Chondrocyte (in vitro differentiated cells): ENCODE measurements at regions not wholly inside any gene's neighbourhood (a gene's known extent, or its start where the extent isn't known, plus 50 kb on each side); places are given as distances from the start of the nearest gene placed in this dataset.

Experiments
- DNase-seq: peaks from one replicate; pipeline ENCODE4 v3.0.0; 2021; ENCODE audit warnings: mixed read lengths, low spot score
- H3K27ac Mint-ChIP-seq: one replicate; pipeline ENCODE4 v1.8.0; 2021; ENCODE audit warnings: mild to moderate bottlenecking, moderate library complexity, mixed read lengths; ENCODE audit not compliant: unreplicated experiment
- H3K27me3 Mint-ChIP-seq: 2 replicates; pipeline ENCODE4 v1.8.0; 2021; ENCODE audit warnings: low read depth, mixed read lengths
- H3K36me3 Mint-ChIP-seq: 2 replicates; pipeline ENCODE4 v1.8.0; 2021; ENCODE audit warnings: low read depth, mixed read lengths
- H3K4me1 Mint-ChIP-seq: 2 replicates; pipeline ENCODE4 v1.8.0; 2021; ENCODE audit warnings: low read depth, mild to moderate bottlenecking, mixed read lengths
- H3K4me3 Mint-ChIP-seq: one replicate; pipeline ENCODE4 v1.8.0; 2021; ENCODE audit warnings: mild to moderate bottlenecking, moderate library complexity, mixed read lengths; ENCODE audit not compliant: unreplicated experiment
- H3K9me3 Mint-ChIP-seq: 2 replicates; pipeline ENCODE4 v1.8.0; 2021; ENCODE audit warnings: low read depth, mixed read lengths
- CTCF ChIP-seq: fragments of 200-600 bp; sonication (generic); IDR thresholded peaks from 2 replicates; pipeline ENCODE4 v1.5.0; 2021; ENCODE audit warnings: antibody characterized with exemption, mild to moderate bottlenecking, moderate library complexity

GRCh38 chr14:98369344-98369743, 902.7 kb downstream of the BCL11B start:
- Mint-ChIP-seq H3K27ac (no peak overlapping the region), H3K9me3 (peaks cover 8% of the 10 kb centered on the region), H3K36me3 (no peaks in the 10 kb centered on the region), H3K4me3 (no peak overlapping the region), H3K27me3 (no peaks in the 10 kb centered on the region), H3K4me1 (no peaks in the 10 kb centered on the region)
- no peak for DNase-seq
- TF ChIP-seq CTCF = no peak

GRCh38 chr14:98370352-98370751, 901.6 kb downstream of the BCL11B start:
- H3K9me3 Mint-ChIP-seq = peaks cover 8% of the 10 kb centered on the region
- H3K4me3 Mint-ChIP-seq = no peak overlapping the region
- H3K27ac Mint-ChIP-seq = no peak overlapping the region
- H3K27me3 Mint-ChIP-seq = no peaks in the 10 kb centered on the region
- no peaks in the 10 kb centered on the region for H3K4me1 Mint-ChIP-seq
- H3K36me3 Mint-ChIP-seq = no peaks in the 10 kb centered on the region
- no peak for DNase-seq
- no peak for TF ChIP-seq CTCF

GRCh38 chr14:98371141-98371540, 900.9 kb downstream of the BCL11B start:
- peaks cover 8% of the 10 kb centered on the region for H3K9me3 Mint-ChIP-seq

GRCh38 chr14:98374136-98374535, 897.9 kb downstream of the BCL11B start:
- Mint-ChIP-seq H3K36me3 (no peaks in the 10 kb centered on the region), H3K27me3 (no peaks in the 10 kb centered on the region), H3K9me3 (peaks cover 10% of the 10 kb centered on the region), H3K4me3 (no peak overlapping the region), H3K27ac (no peak overlapping the region), H3K4me1 (no peaks in the 10 kb centered on the region)
- DNase-seq = no peak
- TF ChIP-seq CTCF = no peak

More at GRCh38 chr14:98371141-98371540, 900.9 kb downstream of the BCL11B start:
- DNase-seq = no peak
- no peak overlapping the region for H3K27ac Mint-ChIP-seq
- H3K36me3 Mint-ChIP-seq = no peaks in the 10 kb centered on the region
- no peaks in the 10 kb centered on the region for H3K27me3 Mint-ChIP-seq
- H3K4me1 Mint-ChIP-seq = no peaks in the 10 kb centered on the region
- TF ChIP-seq CTCF = no peak
- no peak overlapping the region for H3K4me3 Mint-ChIP-seq

- Mint-ChIP-seq H3K27ac (no peak overlapping the region), H3K36me3 (no peaks in the 10 kb centered on the region)
- DNase-seq = no peak
These were observed 896.4 kb downstream of the BCL11B start for GRCh38 chr14:98375566-98375965.

More at GRCh38 chr14:98375566-98375965, 896.4 kb downstream of the BCL11B start:
- no peak for TF ChIP-seq CTCF
- Mint-ChIP-seq H3K4me1 (no peaks in the 10 kb centered on the region), H3K4me3 (no peak overlapping the region), H3K9me3 (peaks cover 14% of the 10 kb centered on the region), H3K27me3 (no peaks in the 10 kb centered on the region)
